GM19043 (cell line): ENCODE measurements at regions not wholly inside any gene's neighbourhood (a gene's known extent, or its start where the extent isn't known, plus 50 kb on each side); places are given as distances from the start of the nearest gene placed in this dataset.

ENCODE experiments used
- ATAC-seq: cut with Tn5 transposase; IDR thresholded peaks from one replicate; pipeline ENCODE4 v1.9.1; 2021; ENCODE audit warnings: low read depth; ENCODE audit not compliant: unreplicated experiment

DNA sequence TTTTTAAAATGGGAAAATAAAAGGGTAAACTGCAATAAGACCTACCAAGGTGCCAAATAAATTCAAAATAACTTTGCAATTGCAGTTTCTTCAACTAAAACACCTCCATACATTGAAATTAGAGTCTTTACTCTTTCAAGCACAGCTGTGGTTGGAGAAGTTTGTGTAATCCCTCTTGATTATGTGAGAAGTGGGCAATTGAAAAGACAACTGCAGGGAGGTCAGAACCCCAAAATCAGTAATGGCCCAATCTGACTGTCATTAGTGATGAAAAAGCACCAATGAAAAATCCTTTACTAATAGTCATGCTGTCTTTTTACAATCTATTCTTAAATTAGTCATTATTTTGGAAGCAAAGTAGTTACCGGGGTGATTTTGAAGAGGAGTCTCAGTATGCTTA lies 116.7 kb upstream of the RGMB start:
- ATAC-seq = no peak

DNA sequence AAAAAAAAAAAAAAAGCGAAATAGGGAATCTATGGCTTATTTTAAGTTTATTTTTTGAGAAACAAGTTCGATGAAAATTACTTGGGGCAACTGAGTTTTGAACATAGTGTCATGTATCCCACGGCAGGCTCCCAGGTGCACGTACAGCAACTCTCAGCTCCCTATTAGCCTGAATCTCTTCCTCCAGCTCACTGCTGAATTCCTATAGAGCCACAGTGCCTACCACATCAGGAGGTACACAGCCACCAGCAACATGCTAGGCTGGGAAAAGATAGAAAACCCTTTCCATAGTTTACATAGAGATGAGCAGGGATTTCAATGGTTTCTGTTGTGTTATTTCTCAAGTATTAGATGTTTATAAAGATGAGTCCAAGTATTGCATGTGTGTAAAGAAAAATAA lies 115.9 kb upstream of the RGMB start:
- no peak for ATAC-seq

DNA sequence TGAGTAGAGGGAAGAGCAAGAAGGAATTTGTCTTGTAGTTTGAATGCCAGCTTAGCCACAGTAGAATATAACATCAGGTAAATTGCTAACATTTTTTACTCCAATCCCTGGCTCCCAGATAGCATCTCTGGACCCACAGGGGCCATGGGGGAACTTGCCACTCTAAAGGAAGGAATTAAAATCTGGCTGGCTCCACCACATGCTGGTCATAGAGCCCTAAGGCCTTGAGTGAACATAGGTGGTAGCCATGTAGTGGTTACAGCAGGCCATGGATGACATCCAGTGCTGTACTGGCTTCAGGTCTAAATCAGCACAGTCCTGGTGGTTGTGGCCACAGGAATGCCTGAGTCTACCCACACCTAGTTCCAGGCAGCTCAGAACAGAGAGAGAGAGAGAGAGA lies 109.9 kb upstream of the RGMB start:
- no peak for ATAC-seq

DNA sequence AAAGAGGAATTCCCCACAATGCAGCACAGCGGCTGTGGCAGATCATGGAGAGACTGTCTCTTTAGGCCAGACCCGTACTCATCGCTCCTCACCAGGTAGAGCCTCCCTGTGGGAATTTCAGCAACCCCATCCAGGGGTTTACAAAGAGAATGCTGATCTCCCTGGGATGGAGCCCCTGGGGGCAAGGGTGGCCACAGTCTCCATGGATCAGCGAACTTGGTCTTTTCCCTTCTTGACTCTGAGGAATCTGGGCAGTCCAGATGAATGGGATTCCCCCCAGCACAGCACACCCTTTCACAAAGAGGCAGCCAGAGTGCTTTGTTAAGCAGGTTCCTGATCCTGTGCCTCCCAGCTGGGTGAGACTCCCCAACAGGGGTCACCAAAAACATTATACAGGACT lies 108.7 kb upstream of the RGMB start:
- no peak for ATAC-seq

DNA sequence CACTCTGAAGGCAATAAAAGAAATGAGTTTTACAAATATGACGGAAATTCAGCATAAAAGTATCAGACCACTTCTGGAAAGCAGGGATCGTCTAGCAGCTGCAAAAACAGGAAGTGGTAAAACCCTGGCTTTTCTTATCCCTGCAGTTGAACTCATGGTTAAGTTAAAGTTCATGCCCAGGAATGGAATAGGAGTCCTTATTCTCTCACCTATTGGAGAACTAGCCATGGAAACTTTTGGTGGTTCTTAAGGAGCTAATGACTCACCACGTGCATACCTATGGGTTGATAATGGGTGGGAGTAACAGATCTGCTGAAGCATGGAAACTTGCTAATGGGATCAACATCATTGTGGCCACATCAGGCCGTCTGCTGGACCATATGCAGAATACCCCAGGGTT lies 93.5 kb upstream of the RGMB start:
- no peak for ATAC-seq

DNA sequence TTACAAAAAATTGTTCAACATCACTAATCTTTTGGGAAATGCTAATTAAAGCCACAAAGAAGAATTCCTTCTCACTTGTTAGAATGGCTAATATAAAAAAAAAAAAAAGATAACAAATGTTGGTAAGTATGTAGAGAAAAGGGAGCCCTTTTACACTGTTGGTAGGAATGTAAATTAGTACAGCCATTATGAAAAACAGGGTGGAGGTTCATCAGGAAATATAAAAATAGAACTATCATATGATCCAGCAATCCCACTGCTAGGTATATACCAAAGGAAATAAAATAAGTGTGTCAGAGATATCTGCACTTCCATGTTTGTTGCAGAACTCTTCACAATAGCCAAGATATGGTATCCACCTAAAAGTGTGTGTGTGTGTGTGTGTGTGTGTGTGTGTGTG lies 83.5 kb upstream of the RGMB start:
- no peak for ATAC-seq

DNA sequence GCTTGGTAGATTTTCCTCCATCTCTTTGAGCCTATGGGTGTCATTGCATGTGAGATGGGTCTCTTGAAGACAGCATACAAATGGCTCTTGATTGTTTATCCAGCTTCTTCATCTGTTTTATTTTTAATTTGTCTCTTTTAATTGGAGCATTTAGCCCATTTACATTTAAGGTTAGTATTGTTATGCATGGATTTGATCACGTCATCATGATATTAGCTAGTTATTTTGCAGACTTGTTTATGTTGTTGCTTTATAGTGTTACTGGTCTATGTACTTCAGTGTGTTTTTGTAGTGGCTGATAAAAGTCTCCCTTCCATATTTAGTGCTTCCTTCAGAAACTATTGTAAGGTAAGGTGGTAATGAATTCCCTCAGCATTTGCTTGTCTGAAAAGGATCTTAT lies 78.6 kb upstream of the RGMB start:
- no peak for ATAC-seq

DNA sequence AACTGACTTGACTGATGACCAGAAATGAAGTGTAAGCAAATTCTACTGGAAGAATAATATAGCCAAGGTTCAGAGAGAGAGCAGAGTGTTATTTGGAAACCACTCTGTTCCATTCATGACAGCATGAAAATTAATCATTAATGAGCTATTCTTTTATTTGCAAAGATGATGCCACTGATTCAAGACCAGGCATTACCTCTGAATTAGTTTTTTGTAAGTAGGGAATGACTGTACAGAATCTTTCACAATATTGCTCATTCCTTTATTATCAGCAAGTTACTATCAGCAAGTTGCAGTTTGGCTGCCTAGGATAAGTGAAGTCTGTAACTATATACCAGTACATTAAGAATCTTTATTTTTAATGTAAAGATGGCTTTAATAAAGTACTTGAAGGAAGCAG lies 75.1 kb upstream of the RGMB start:
- ATAC-seq = no peak

DNA sequence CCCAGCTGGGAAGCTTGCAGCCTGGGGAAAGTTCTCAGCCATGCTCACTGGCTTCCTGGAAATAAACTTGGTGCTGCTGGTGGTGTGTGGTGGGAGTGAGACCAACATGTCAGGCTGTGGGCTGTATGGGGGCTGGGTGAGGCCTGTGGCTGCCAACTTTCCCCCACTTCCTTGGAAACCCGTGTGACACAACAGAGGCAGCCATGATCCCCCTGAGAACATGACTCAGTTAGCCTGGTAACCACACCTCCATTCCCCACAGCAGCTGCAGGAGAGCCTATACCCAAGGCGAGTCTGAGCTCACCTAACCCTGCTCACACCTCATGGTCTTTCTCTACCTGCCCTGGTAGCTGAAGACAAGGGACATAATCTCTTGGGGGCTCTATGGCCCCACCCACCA lies 72.7 kb upstream of the RGMB start:
- ATAC-seq = no peak

DNA sequence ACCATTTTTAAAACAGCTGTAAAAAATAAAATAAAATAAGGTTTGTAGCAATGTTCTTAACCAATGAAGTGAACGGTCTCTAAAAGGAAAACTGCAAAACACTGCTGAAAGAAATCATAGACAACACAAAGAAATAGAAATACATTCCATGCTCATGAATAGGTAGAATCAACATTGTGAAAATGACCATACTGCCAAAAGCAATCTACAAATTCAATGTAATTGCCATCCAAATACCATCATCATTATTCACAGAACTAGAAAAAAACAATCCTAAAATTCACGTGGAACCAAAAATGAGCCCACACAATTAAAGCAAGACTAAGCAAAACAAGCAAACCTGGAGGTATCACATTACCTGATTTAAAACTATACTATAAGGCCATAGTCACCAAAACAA lies 67.6 kb upstream of the RGMB start:
- ATAC-seq = no peak

DNA sequence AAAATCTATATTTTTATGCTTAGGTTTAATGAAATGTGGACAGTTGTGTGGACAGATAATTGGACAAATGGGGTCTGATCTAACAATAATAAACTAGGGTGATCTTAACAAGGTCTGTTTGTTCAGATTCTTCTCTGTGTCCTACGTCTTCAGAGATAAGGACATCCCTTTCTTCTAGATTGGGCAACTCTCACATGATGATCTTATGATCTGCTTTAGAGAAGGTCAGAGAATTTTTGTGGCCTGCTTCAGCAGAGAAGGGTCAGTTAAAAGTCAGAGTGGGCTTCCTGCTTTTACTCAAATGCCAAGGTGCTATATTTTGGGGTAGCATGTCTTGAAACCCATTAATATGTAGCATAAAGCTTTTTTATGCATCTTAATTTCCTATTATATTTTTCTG lies 63.8 kb upstream of the RGMB start:
- ATAC-seq = no peak

DNA sequence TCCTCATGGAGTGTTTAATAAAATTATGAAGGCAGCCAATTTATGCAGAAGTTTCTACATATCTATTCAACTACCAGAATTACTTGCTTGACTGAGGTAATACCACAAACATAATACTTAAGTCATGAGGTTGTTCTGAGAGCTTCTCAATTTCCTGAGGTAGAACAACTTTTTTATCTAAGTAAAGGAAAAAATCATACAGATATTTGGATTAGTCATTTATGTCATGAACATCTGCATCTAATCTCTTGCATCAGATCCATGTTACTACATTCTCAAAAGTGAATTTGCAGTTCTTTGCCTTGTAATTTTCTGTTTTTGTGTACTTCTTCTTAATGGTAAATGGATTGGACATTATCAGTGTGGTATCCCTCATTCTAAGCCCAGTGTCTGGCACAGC lies 60.4 kb upstream of the RGMB start:
- ATAC-seq = no peak

DNA sequence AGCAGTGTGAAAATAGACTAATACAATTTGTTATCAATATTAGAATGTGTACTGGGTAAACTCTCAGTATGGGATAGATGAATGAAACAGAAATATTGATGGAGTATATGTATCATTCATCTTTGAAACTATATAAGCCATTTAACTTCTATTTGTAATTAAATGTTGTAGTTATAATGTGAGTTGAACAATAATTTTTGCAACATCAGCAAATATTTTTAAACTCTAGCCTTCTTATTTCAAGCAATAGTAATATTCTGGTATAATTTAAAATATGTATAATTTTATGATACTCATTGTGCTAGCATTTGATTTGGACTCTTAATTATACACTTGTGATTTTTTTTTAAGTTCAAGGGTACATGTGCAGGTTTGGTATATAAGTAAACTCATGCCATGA lies 59.6 kb upstream of the RGMB start:
- no peak for ATAC-seq

DNA sequence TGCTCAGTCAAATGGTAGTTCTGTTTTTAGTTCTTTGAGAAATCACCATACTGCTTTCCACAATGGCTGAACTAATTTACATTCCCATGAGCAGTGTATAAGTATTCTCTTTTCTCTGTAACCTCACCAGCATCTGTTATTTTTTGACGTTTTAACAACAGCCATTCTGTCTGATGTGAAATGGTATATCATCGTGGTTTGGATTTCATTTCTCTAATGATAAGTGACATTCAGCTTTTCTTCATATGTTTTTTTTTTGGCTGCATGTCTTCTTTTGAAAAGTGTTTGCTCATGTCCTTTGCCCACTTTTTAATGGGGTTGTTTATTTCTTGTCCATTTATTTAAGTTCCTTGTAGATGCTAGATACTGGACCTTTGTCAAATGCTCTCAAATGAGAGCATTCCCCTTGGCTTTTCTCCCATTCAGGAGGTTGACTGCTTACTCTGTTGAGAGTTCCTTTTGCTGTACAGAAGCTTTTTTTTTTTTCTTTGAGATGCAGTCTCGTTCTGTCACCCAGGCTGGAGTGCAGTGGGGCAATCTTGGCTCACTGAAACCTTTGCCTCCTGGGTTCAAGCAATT lies 58.7 kb upstream of the RGMB start:
- ATAC-seq = no peak

DNA sequence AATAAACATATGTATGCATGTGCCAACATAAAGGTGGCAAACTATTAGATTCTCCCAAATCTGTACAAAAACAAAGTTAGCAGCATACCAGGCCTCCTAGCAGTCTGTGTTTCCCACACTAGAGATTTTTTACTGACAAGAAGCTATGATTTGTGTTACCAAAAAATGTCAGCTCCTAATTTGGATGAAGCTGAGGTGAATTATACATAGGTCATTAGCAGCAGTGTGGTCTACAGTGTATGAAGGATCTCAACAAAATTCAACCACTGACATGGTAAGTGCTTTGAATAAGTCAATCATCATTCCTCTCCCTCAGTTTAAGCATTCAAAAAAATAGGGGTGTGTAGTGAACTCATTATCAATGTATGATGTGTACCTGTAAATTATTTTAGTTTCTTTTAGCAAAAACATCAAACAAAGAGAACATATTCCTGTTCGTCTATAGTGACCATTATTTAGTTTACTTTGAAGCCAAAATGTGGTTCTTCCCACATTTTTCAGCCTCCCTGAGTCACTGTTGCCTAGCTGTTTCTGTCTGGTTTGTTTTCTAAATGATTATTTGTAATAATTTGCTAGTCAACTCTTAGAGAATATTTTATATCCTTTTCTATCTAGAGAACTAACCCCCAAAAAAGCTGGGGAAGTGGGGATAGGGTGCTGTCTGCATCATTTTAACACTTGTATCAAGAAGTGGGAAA lies 52.1 kb upstream of the RGMB start:
- no peak for ATAC-seq

DNA sequence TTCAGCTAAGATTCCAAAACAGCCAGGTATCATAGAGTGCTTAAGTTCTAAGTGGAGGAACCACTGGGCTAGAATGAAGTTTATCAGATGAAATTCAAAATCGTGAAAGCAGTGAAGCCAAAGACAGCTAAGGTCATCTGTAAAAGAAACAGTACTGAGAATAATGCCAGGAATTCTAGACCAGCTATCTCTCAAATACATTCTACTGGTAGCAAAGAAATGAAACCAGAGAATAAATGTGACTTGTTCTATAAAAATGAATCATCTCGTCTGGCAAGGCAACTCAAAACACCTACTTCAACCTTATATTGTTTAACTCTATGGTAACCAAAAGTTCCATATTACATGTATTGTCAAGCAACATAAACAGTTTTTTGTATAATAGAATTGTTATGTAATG lies 51.3 kb upstream of the RGMB start:
- no peak for ATAC-seq

DNA sequence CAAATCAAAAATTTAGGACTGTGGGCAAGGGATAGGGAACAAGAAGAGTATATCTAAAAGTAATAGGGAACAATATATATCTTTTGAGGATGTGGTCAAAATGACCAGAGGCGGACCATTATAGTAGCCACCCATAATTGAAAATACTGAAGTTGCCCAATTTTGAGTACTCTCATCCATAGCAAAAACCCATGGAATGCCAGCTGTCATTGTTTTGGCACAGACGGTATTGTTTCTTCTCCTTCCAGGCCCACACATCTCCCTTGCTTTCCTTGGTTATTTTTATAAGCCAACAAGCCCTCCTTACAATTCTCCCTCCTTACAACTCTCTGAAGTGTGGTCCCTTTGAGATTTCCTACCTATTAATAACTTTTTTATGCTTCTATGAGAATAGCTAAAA lies 50.4 kb upstream of the RGMB start:
- ATAC-seq = no peak
